HL-60 (cell line): ENCODE measurements at regions not wholly inside any gene's neighbourhood (a gene's known extent, or its start where the extent isn't known, plus 50 kb on each side); places are given as distances from the start of the nearest gene placed in this dataset.

Source experiments
- DNase-seq, 2 experiments: peaks; one replicate each; pipeline ENCODE4 v3.0.0-alpha.2; 2010 to 2020; ENCODE audit warnings: low read depth in 1 of 2, low spot score in 1 of 2
- H3K27ac ChIP-seq: fragments of 250-450 bp; sonication (Bioruptor Pico); replicated peaks from 2 replicates; pipeline ENCODE4 v1.5.1; 2020; ENCODE audit warnings: mild to moderate bottlenecking, moderate library complexity
- H3K27me3 ChIP-seq: fragments of 250-450 bp; sonication (Bioruptor Pico); 2 replicates; pipeline ENCODE4 v1.5.1; 2021; ENCODE audit warnings: mild to moderate bottlenecking, moderate library complexity; ENCODE audit not compliant: insufficient read depth, poor library complexity, severe bottlenecking
- H3K4me3 ChIP-seq: replicated peaks from 2 replicates; pipeline ENCODE4 v1.5.1; 2011; ENCODE audit warnings: mild to moderate bottlenecking, control low read depth, low read length; ENCODE audit not compliant: insufficient read depth
- CTCF ChIP-seq: IDR thresholded peaks from one replicate; pipeline ENCODE4 v1.5.1; 2011; ENCODE audit warnings: low read length, control low read depth, inconsistent platforms; ENCODE audit not compliant: insufficient read depth
- GABPA ChIP-seq: IDR thresholded peaks from 2 replicates; pipeline ENCODE4 v1.6.1; 2012; ENCODE audit warnings: low read depth
- POLR2AphosphoS5 ChIP-seq: IDR thresholded peaks from 2 replicates; pipeline ENCODE4 v1.6.1; 2012; ENCODE audit warnings: low read depth
- REST ChIP-seq: IDR thresholded peaks from 2 replicates; pipeline ENCODE4 v1.6.1; 2012; ENCODE audit warnings: low read depth; ENCODE audit not compliant: insufficient replicate concordance
- SPI1 ChIP-seq: IDR thresholded peaks from 2 replicates; pipeline ENCODE4 v1.6.1; 2012; ENCODE audit warnings: low read depth, mild to moderate bottlenecking, borderline replicate concordance

- no peaks in the 10 kb centered on the region for H3K27me3 ChIP-seq
- TF ChIP-seq GABPA (no peak), SPI1 (no peak), CTCF (no peak), REST (no peak), POLR2AphosphoS5 (no peak)
- H3K4me3 ChIP-seq, result no peak overlapping the region
- H3K27ac ChIP-seq, result no peak overlapping the region
- no peak for DNase-seq
Measured at GRCh38 chr3:26964836-26965235, 342.3 kb downstream of the LRRC3B start.

GRCh38 chr3:26967501-26967900 is 344.9 kb downstream of the LRRC3B start:
- no peak overlapping the region for H3K27ac ChIP-seq
- H3K4me3 ChIP-seq, result no peak overlapping the region
- no peak for TF ChIP-seq POLR2AphosphoS5
- no peak for DNase-seq
- no peaks in the 10 kb centered on the region for H3K27me3 ChIP-seq

- Histone ChIP-seq H3K4me3 (no peak overlapping the region), H3K27ac (no peak overlapping the region), H3K27me3 (peaks cover 2% of the 10 kb centered on the region)
- no peak for TF ChIP-seq GABPA
- no peak for TF ChIP-seq SPI1
- no peak for TF ChIP-seq CTCF
- no peak for TF ChIP-seq POLR2AphosphoS5
- no peak for TF ChIP-seq REST
- DNase-seq, result no peak
Measured at GRCh38 chr3:26984416-26985390, 362.1 kb downstream of the LRRC3B start.

GRCh38 chr3:26989037-26989436 is 366.5 kb downstream of the LRRC3B start:
- no peak for DNase-seq
- Histone ChIP-seq H3K4me3 (no peak overlapping the region), H3K27me3 (peaks cover 2% of the 10 kb centered on the region), H3K27ac (no peak overlapping the region)
- TF ChIP-seq CTCF, result no peak
- TF ChIP-seq POLR2AphosphoS5, result no peak
- TF ChIP-seq GABPA, result no peak
- no peak for TF ChIP-seq SPI1
- TF ChIP-seq REST, result no peak
